GM18517 (cell line): ENCODE measurements at regions not wholly inside any gene's neighbourhood (a gene's known extent, or its start where the extent isn't known, plus 50 kb on each side); places are given as distances from the start of the nearest gene placed in this dataset.

Experiments
- ATAC-seq: cut with Tn5 transposase; IDR thresholded peaks from one replicate; pipeline ENCODE4 v1.9.1; 2021; ENCODE audit warnings: mild to moderate bottlenecking, moderate library complexity; ENCODE audit not compliant: unreplicated experiment

- no peak for ATAC-seq
Measured at GRCh38 chr9:88784960-88785359, 206.3 kb upstream of the S1PR3 start.

DNA sequence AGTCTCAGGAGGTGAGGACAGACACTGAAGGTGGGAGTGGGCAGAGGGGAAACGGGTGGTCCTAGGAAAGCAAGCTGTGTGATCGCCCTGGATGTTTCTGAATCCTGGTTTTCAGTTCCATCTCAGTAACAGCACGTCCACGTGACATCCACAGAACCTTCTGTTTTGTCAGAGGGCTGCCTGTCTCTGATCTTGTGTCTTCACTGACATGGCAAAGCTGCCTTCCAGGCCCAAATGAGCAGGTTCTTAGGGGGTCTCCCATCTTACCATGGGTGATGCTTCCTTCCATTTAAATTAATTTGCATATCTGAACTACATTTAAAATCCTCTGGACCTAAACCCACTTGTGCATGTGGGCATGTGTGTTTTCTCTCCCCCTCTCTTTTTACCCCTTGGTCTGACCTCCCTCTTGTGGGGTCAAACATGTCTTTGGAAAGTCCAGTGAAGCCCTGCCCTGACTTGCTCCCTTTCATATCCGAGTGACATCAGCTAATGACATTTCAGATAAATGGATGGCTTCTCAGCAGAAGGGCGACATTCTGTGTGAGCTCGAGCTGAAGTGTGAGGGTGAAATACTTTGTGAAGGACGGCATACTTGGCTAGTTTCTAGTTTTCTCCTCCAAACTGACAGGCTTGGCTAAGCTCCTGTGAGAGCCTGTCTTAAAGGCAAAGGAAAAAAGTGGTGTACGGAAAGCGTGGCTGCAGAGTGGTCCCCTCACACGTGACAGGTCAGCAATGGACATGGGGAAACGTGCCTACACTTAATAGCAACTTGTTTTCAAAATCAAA is 204.8 kb upstream of the S1PR3 start:
- no peak for ATAC-seq

GRCh38 chr9:88789785-88790184 is 201.5 kb upstream of the S1PR3 start:
- no peak for ATAC-seq

DNA sequence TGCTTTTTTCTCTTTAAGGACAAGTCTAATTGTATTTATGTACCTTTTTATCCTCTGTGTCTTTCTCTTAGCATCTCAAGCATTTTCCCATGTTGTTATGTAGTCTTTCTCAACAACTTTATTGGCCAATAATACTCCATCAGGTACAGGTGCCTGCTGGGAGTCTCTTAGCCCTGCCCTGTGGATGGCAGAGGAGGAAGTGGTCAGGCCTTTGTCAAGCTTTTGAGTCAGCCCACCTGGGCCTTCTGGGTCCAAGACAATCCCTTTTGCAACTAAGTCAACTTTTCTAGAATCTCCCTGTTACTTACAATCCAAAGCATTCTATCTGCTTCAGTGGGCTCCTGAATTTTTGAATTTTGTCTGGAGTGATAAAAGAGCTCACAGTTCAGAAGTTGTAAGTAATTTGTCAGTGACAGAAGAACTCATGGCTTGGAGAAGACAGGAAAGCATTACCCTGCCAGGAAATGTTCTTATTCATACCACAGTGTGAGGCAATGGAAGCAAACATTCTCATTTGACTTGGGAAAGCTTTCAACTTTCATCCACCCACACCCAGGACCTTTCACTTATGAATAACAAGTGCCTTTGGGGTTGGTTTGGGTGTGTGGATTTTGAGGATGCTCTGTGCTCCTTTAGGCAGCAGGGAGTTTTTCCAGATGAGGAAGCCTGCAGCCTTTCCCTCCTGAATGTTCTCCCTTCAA is 200.0 kb upstream of the S1PR3 start:
- no peak for ATAC-seq

GRCh38 chr9:88792502-88792901 is 198.8 kb upstream of the S1PR3 start:
- no peak for ATAC-seq

DNA sequence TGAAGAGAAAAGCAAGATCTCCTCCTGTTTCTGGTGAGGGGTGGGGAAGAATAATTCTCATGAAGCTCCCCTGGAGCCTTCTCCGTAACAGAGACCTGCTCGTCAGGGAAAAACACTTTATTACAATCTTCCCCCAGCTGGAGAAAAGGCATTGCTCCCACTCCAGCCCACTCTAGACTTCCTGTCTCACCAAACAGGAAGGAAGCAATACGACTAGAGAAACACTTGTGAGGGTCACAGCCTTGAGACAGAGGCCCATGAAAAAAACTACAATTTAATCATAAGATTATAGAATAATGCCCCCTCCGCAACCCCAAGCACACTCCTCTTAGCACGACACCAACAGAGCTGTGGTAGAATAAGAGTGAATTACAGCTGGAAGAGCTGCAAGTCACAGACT is 197.2 kb upstream of the S1PR3 start:
- no peak for ATAC-seq

GRCh38 chr9:88796947-88797346 is 194.3 kb upstream of the S1PR3 start:
- ATAC-seq: no peak

- ATAC-seq: no peak
Measured at GRCh38 chr9:88798476-88798875, 192.8 kb upstream of the S1PR3 start.

- ATAC-seq: no peak
Measured at GRCh38 chr9:88799541-88800328, 191.5 kb upstream of the S1PR3 start.

- no peak for ATAC-seq
Measured at GRCh38 chr9:88800329-88800682, 191.0 kb upstream of the S1PR3 start.

DNA sequence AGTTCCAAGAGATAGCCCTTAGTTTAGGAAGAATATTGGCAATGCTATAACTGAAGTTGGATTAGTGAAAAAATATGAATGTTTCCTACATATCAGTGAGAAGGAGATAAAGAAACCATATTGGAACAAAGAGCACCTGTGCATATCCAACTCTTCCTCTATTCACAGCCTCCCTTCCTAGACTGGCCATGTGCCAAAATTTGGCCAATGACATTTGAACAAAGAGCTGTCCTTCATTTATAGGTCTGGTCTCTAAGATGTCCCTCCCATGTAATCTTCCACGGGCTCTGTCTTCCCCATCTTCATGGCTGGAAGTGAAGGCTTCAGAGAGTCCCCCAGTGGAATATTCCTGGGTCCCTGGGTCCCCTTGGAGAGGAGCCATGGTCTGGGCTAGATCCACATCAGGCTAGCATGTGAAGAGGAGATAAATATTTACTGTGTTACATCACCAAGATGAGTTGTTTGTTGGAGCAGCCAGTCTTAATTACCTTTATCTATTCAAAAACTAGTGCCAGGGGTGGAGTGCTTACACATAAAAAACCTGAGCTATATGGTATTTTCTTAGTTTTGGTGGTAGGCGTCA is 190.0 kb upstream of the S1PR3 start:
- no peak for ATAC-seq

- no peak for ATAC-seq
Measured at GRCh38 chr9:88802533-88802932, 188.7 kb upstream of the S1PR3 start.

DNA sequence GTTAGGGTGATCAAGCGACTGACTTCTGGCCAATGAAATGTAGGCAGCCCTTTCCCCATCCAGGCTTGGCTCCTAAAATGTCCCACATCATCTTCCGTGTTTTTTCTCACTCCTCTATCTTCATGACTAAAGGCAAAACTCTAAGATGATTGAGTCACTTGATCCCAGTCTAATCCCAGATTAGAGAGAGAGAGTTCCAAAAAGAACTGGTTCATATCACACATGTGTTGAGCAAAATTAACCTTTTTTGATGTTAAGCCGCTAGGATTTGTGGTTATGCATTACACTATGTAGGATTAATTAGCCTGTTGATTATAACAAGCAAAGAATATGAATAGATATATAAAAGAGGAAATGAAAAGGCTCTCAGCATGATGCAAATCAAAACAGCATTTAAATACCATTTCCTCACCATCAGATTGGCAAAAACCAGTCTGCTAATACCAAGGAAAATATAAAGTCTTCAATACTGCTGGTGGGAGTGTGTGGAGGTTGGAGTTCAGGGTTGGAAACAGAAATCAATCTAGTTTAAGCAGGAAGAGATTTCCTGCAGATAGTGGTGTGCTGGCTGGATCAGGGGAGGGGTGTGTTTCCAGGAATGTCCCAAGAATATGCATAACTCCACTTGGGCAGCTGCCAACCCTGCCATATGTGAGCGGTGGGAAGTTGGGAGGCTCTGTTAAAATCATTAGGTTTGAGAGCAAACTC is 187.6 kb upstream of the S1PR3 start:
- ATAC-seq: no peak

GRCh38 chr9:88804254-88804596 is 187.0 kb upstream of the S1PR3 start:
- no peak for ATAC-seq

DNA sequence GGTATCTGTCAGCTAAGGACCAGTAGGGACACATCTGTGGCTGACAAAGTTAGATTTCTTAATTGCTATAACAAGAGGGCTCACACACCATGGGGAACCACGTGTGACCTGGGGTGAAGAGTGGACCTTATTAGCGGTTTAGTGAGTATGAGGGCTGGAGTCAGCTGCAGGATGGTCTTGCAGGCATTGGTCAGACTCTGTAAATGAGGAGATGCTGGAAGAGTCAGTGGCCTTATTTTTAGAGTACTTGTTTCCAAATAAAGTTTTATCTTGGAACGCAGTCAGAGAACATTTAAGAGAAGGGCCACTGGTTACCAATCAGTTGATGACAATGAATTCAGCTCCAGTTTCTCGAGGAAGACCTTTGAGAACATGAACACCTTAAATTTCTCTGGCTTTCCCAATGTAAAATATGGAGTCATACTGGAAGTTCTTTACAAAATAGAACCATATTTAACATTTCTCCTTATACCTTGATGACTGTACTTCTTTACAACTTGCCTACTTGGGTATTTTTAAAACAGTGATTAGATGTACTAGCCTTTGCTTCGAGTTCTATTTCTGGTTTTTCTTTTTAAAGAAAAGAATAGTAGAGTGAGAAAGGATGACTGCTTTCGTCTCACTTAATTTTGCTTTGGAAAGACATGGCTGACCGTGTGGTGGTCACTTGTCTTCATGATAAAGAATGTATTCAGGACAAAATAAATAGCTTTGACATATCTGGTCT is 185.9 kb upstream of the S1PR3 start:
- ATAC-seq: no peak

- ATAC-seq: no peak
Measured at GRCh38 chr9:88807426-88807825, 183.8 kb upstream of the S1PR3 start.

DNA sequence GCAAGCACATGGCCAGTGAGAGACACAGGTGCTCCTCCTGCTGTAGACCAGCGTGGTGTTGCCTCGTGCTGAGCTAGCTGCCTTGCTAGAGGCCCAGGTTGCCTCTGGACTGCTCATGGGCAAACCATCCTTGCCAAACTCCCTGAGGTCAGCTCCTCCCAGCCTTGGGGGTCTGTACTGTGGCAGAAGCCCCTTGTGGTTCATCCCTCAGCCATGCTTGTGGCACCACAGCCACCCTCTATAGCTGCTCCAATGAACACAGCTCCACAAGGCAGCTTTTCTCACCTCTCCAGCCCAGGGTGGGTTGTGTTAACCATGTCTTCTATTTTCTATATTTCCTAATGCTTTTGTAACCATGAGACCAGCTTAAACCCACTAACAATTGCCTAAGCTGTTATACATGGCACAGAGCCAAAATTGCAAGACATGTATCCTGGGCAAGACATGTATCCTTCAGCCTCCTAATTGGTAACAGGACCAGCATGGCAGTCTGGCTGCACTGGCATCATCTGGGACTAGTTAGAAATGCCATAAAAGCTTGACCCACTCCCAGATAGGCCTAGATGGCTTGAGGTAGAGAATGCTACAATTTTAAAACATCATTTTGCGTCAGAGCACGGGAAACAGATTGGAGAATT is 183.1 kb upstream of the S1PR3 start:
- ATAC-seq: no peak

GRCh38 chr9:88808761-88809354 is 182.4 kb upstream of the S1PR3 start:
- ATAC-seq: no peak

GRCh38 chr9:88809355-88810161 is 181.7 kb upstream of the S1PR3 start:
- ATAC-seq: no peak
